SK-N-SH treated with all-trans-retinoic acid at 6 μM for 48 hours (cell line): ENCODE measurements at regions not wholly inside any gene's neighbourhood (a gene's known extent, or its start where the extent isn't known, plus 50 kb on each side); places are given as distances from the start of the nearest gene placed in this dataset.

Source experiments
- ATAC-seq: fragments of 200-7000 bp; cut with Tn5 transposase; 3 replicates; pipeline ENCODE4 v1.9.1; 2020; ENCODE audit warnings: mild to moderate bottlenecking, moderate library complexity
- ARNTL ChIP-seq: fragments of 450-650 bp; formaldehyde crosslinking; IDR thresholded peaks from 2 replicates; pipeline ENCODE4 v1.5.0; 2020; ENCODE audit warnings: low read depth, mild to moderate bottlenecking, moderate library complexity, borderline replicate concordance
- BACH2 ChIP-seq: fragments of 250-450 bp; sonication (Bioruptor Pico); IDR thresholded peaks from 2 replicates; pipeline ENCODE4 v1.9.0; 2021; ENCODE audit warnings: mild to moderate bottlenecking, borderline replicate concordance
- CREB5 ChIP-seq: fragments of 250-450 bp; sonication (Bioruptor Pico); IDR thresholded peaks from 2 replicates; pipeline ENCODE4 v1.5.1; 2020; ENCODE audit warnings: low read depth, mild to moderate bottlenecking, moderate library complexity
- CSRNP3 ChIP-seq: fragments of 250-450 bp; sonication (Bioruptor Pico); IDR thresholded peaks from 2 replicates; pipeline ENCODE4 v1.5.1; 2021; ENCODE audit warnings: mild to moderate bottlenecking, moderate library complexity
- ESRRG ChIP-seq: fragments of 250-450 bp; sonication (Bioruptor Pico); IDR thresholded peaks from 2 replicates; pipeline ENCODE4 v1.6.1; 2021; ENCODE audit warnings: mild to moderate bottlenecking
- GLIS3 ChIP-seq: fragments of 250-450 bp; sonication (Bioruptor Pico); IDR thresholded peaks from 2 replicates; pipeline ENCODE4 v1.5.0; 2020; ENCODE audit warnings: mild to moderate bottlenecking, moderate library complexity
- ISL1 ChIP-seq: fragments of 250-450 bp; sonication (Bioruptor Pico); IDR thresholded peaks from 2 replicates; pipeline ENCODE4 v2.1.2; 2022; ENCODE audit warnings: mild to moderate bottlenecking, moderate library complexity
- PATZ1 ChIP-seq: fragments of 250-450 bp; sonication (Bioruptor Pico); IDR thresholded peaks from 2 replicates; pipeline ENCODE4 v1.8.0; 2020; ENCODE audit warnings: mild to moderate bottlenecking, moderate library complexity, borderline replicate concordance
- POU6F1 ChIP-seq: fragments of 250-450 bp; sonication (Bioruptor Pico); IDR thresholded peaks from 2 replicates; pipeline ENCODE4 v1.8.0; 2021; ENCODE audit warnings: low read depth, mild to moderate bottlenecking, moderate library complexity, borderline replicate concordance
- RARB ChIP-seq: fragments of 250-450 bp; sonication (Bioruptor Pico); IDR thresholded peaks from 2 replicates; pipeline ENCODE4 v1.8.0; 2021; ENCODE audit warnings: mild to moderate bottlenecking, moderate library complexity
- TOX ChIP-seq: fragments of 250-450 bp; sonication (Bioruptor Pico); IDR thresholded peaks from 2 replicates; pipeline ENCODE4 v1.8.0; 2021; ENCODE audit warnings: mild to moderate bottlenecking, moderate library complexity, borderline replicate concordance
- TSHZ2 ChIP-seq: fragments of 250-450 bp; sonication (Bioruptor Pico); IDR thresholded peaks from 2 replicates; pipeline ENCODE4 v1.5.0; 2020; ENCODE audit warnings: mild to moderate bottlenecking, moderate library complexity
- ZC3H10 ChIP-seq: fragments of 250-450 bp; sonication (Bioruptor Pico); IDR thresholded peaks from 2 replicates; pipeline ENCODE4 v1.5.1; 2021; ENCODE audit warnings: mild to moderate bottlenecking, moderate library complexity
- ZFP3 ChIP-seq: fragments of 250-450 bp; sonication (Bioruptor Pico); IDR thresholded peaks from 2 replicates; pipeline ENCODE4 v1.5.0; 2020; ENCODE audit warnings: mild to moderate bottlenecking, moderate library complexity
- ZFP30 ChIP-seq: fragments of 450-650 bp; formaldehyde crosslinking; IDR thresholded peaks from 2 replicates; pipeline ENCODE4 v1.5.0; 2022; ENCODE audit warnings: mild to moderate bottlenecking, moderate library complexity
- ZNF70 ChIP-seq: fragments of 450-650 bp; formaldehyde crosslinking; IDR thresholded peaks from 2 replicates; pipeline ENCODE4 v1.5.0; 2020; ENCODE audit warnings: mild to moderate bottlenecking, moderate library complexity
- ZNF8 ChIP-seq: fragments of 450-650 bp; formaldehyde crosslinking; IDR thresholded peaks from 2 replicates; pipeline ENCODE4 v1.5.0; 2020; ENCODE audit warnings: mild to moderate bottlenecking, moderate library complexity

- TF ChIP-seq PATZ1 (CRISPR knock-in tag): no peak
- TF ChIP-seq TSHZ2 (CRISPR knock-in tag): no peak
- TF ChIP-seq ZC3H10 (CRISPR knock-in tag): no peak
Measured at GRCh38 chr7:68571286-68571685, 1027.0 kb upstream of the AUTS2 start (continued).

GRCh38 chr7:68573271-68574005 is 1024.8 kb upstream of the AUTS2 start:
- no peak for ATAC-seq
- TF ChIP-seq RARB (CRISPR knock-in tag): no peak
- no peak for TF ChIP-seq ZFP3 (CRISPR knock-in tag)
- TF ChIP-seq PATZ1 (CRISPR knock-in tag): no peak
- no peak for TF ChIP-seq ZNF70 (CRISPR knock-in tag)
- no peak for TF ChIP-seq CSRNP3
- no peak for TF ChIP-seq ZFP30 (CRISPR knock-in tag)
- TF ChIP-seq ARNTL (CRISPR knock-in tag): no peak

GRCh38 chr7:68576366-68576765 is 1021.9 kb upstream of the AUTS2 start:
- no peak for ATAC-seq
- no peak for TF ChIP-seq PATZ1 (CRISPR knock-in tag)
- TF ChIP-seq, all 23 proteins: peak for 0

GRCh38 chr7:68581417-68581816 is 1016.9 kb upstream of the AUTS2 start:
- no peak for ATAC-seq
- TF ChIP-seq PATZ1 (CRISPR knock-in tag): no peak
- no peak for TF ChIP-seq CREB5 (CRISPR knock-in tag)
- TF ChIP-seq ZFP30 (CRISPR knock-in tag): no peak
- no peak for TF ChIP-seq POU6F1 (CRISPR knock-in tag)
- no peak for TF ChIP-seq CSRNP3
- no peak for TF ChIP-seq ISL1
- TF ChIP-seq TOX: no peak
- no peak for TF ChIP-seq ESRRG (CRISPR knock-in tag)
- no peak for TF ChIP-seq ZNF8 (CRISPR knock-in tag)
- no peak for TF ChIP-seq ZC3H10 (CRISPR knock-in tag)
- TF ChIP-seq BACH2: no peak
- no peak for TF ChIP-seq GLIS3
- no peak for TF ChIP-seq ZNF70 (CRISPR knock-in tag)
